SK-N-MC (cell line): ENCODE measurements at regions not wholly inside any gene's neighbourhood (a gene's known extent, or its start where the extent isn't known, plus 50 kb on each side); places are given as distances from the start of the nearest gene placed in this dataset.

Experiments
- EZH2 ChIP-seq: fragments of 200-600 bp; sonication (generic); IDR thresholded peaks from one replicate; pipeline ENCODE4 v1.6.1; 2017; ENCODE audit warnings: antibody characterized with exemption
- FOXP2 ChIP-seq: optimal IDR thresholded peaks from 2 replicates; pipeline ENCODE3; 2011; ENCODE audit warnings: mild to moderate bottlenecking, moderate library complexity; ENCODE audit not compliant: insufficient read depth; ENCODE audit errors: extremely low read length, control extremely low read depth
- POLR2AphosphoS5 ChIP-seq: IDR thresholded peaks from 2 replicates; pipeline ENCODE4 v1.6.1; 2012; ENCODE audit warnings: mild to moderate bottlenecking, low read depth, low read length, borderline replicate concordance

- no peak for TF ChIP-seq POLR2AphosphoS5
- TF ChIP-seq EZH2 = no peak
- no peak for TF ChIP-seq FOXP2
Observed at GRCh38 chr18:61710082-61710620, 182.7 kb downstream of the RNF152 start.
